DMS 273 treated with DMSO at 0.1 percent for 48 hours (cell line): ENCODE measurements at regions not wholly inside any gene's neighbourhood (a gene's known extent, or its start where the extent isn't known, plus 50 kb on each side); places are given as distances from the start of the nearest gene placed in this dataset.
"Not testable (repeated sequence)": the region's sequence is repeated elsewhere in the genome, so short reads cannot be mapped to it uniquely, and the experiment has no call there.

ENCODE experiments used
- DNase-seq: peaks from one replicate; lab custom pipeline; 2025; lab: John Stamatoyannopoulos, UW

DNA sequence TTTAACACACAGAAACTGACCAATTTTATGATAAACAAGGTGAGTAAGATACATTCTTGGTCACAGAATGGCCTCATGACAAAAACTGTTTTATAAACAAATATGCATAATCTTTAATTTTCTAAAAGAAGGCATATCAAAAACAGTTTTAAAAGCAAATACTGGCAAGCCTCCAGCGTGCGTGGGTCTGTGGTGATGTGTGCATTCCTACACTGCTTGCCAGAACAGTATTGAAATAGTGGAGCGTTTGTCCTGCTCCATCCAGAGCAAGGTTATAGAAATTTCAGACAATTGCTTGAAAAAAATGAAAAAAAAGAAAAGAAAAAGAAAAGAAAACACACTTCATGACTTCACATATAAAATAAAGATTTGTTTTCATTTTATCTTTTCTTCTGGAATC, 140.9 kb downstream of the MZT1 start:
- DNase-seq: no peak

DNA sequence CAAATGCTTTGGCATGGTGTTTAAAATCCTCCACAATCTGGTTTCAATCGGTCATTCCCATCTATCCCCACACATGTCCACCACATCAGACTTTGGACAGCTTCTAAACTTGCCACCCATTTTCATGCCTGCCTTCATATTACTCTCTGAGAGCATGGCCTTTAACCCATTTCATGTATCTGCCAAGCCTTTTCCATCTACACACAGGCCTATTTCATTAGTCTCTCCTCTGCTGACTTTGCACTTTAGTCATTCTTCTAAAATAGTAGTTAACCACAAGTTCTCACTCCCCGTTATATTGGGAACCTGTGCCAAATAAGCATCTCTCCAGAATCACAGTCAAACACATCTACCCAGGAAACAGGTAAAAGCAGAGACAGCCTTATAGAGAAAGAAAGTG, 142.2 kb downstream of the MZT1 start:
- DNase-seq: no peak

DNA sequence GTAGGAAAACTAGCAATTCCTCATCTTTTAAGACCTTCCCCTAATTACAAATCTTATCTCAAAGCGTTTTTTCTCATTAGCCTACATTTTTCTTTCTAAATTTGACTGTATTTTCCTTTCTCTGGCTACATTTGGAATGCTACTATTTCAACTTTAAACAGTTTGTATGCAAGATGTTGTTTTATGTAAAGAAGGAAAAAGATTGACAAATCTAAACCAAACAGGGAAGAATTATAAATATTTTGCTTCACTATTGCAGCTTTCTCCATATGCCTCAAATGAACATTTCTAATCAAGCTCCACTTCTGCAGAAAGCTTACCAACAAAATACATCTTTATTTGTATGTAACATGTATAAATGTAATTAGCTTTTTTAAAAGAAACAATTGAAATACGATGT, 156.2 kb downstream of the MZT1 start:
- no peak for DNase-seq

GRCh38 chr13:72570019-72570418, 157.4 kb downstream of the MZT1 start:
- no peak for DNase-seq

DNA sequence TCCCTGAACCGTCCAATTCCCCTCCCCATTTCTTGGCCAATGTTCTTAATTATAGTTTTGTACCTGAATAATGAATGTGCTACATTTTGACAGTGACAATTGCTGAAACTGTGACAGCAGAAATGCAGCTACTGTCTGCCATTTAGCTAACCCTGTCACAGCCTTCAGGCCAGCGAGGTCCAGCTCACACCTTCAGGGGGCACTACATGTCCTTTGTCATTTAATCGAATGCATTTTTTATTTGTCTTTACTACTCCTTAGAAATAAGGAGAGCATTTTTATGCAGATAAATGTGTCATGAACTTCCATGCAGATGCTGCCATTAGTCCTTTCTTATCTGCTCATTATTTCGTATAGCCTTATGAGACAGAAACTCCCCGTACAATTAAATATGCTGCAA, 159.9 kb downstream of the MZT1 start:
- no peak for DNase-seq

- no peak for DNase-seq
Observed at GRCh38 chr13:72566526-72566925, 160.9 kb downstream of the MZT1 start.

DNA sequence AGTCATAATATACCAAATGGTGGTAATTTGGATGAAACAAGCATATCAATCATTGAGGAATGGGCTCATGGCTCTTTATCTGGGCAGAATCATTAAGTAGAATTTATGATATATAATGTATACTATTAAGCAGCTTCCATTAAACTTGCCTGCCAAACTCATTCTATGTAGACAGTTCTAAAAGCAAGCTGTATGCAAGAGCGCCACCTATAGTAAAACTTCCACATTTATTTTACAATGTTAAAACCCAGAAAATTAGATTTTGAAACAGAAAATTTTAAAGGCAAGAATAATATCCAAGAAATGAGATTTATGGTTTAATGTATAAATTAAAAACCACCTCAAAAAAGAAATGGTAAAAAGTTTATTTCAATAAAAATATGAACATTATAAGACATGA, 161.5 kb downstream of the MZT1 start:
- no peak for DNase-seq

DNA sequence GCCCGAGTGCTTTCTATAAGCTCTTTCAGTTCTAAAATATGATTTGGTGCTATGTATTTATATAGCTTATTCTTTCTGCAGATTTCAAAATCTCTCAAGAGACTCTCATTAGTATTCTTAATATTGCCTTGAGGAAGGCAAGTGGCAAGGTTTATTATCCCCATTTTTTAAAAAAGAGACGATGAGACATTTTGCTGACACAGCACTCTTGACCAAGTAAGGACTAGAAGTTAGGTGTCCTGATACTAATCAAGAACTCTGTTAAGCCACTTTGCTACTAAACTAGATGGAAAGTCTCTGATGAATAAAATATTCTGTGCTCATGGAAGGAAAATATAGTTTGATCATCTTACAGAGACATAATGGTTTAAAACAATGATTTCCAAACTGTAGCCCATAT, 164.7 kb downstream of the MZT1 start:
- no peak for DNase-seq

DNA sequence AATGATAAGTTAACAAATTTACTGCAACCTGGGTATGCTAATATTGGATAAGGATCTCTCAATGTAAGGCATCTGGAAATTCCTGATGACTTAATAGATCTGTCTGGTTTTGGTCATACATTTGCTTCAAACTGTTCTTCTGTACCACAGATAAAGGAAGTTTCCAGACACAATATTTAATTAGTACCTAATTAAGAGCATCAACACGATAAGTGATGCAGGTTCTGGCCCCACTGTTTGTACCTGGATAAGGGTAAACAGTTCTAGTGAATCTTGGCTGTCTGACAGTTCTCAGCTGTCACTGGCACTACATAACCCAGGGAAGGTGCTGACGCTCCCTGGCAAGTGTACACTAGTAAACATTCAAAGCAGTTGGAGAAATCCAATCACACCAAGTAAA, 165.6 kb downstream of the MZT1 start:
- DNase-seq: no peak

GRCh38 chr13:72559716-72560115, 167.7 kb downstream of the MZT1 start:
- no peak for DNase-seq

GRCh38 chr13:72556945-72557344, 170.5 kb downstream of the MZT1 start:
- DNase-seq: no peak

DNA sequence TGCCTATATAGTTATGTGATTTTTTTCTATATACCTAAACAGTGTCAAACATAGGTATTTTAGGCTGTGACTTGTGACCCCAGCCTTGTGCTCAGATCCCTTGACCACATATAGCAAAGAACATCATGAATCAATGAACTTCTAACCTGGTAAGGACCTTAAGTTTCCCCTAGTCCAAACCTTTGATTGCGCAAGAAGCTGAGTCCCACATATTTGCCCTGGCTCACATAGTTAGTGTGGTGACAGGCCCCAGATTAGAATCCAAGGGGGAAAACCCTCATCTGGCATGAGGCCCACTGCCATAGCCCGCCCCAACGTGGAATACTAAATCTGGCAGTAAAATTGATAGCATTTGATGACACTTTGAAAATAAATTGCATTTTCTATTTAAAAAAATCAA, 171.8 kb downstream of the MZT1 start:
- DNase-seq: no peak

GRCh38 chr13:72552731-72553130, 174.7 kb downstream of the MZT1 start:
- DNase-seq: no peak

GRCh38 chr13:72545895-72546294, 181.5 kb downstream of the MZT1 start:
- not testable (repeated sequence) for DNase-seq

DNA sequence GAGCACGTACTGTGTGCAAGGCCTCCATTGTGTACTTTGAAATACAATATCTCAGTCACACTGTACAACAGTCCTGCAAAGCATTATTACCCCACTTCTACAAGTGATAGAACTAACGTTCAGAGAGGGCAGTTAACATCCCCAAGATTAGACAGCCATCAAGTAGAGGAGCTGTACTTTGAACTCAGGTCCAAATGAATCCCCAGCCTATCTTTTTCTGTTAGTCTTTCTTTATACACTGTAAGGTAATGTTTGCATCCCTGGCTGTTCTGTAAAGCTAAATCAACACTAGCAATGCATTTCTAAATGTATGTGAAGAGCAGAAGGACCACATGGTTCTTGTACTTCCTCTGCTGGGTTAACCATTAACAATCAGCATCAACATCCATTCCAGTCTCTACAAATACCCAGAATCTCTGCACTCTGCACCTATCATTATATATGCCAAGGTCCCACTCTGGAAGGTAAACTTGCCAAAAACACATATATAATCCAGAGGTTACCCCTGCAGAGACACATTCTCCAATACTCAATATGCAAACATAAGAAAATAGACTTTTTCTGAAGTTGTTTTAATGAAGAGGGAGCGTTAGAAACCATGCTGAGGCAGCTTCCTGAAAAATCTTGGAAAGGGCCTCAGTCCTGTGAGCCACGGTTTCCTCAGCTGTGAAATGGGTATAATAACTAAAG, 182.3 kb downstream of the MZT1 start:
- no peak for DNase-seq

- DNase-seq: no peak
Observed at GRCh38 chr13:72544042-72544441, 183.4 kb downstream of the MZT1 start.

- DNase-seq: no peak
Observed at GRCh38 chr13:72542241-72542640, 185.2 kb downstream of the MZT1 start.

DNA sequence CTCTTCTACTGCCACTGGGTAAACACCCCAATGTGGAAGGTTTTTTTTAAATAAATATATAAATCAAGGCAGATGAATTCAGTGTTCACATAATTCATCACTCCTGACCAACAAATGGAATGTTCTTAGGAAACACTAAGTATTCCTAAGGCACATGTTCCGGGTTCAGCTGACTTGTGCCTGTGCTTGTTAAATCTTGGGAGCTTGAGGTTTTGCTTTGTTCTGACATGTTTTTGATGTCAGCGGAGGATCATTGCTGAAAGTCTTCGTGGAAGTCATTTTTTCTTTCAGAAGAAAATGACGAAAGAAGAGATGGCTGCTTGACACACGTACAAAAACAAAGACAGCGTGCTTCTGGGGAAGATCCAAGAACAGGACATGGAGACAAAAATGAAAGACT, 185.8 kb downstream of the MZT1 start:
- no peak for DNase-seq

GRCh38 chr13:72540881-72541280, 186.5 kb downstream of the MZT1 start:
- no peak for DNase-seq

GRCh38 chr13:72539925-72540324, 187.5 kb downstream of the MZT1 start:
- no peak for DNase-seq

DNA sequence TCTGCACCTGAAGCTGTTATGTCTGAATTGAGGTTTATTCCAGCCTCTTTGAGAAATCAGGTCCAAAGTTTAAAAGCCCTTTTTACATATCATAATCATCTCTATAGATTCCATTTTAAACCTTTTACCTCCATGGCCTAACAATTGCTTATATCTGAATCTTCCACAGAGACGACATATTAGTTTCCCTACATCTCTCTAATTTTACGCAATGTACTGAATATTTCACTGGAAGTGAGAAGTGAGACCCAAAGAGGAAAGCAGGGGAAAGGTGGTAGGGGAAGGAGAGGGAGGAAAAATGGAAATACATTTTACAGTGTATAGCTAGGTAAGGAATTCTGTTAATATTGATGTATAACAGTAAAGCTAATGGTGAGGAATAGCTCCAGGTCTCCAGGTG, 189.6 kb downstream of the MZT1 start:
- no peak for DNase-seq

- DNase-seq: no peak
Observed at GRCh38 chr13:72537395-72537780, 190.0 kb downstream of the MZT1 start.

DNA sequence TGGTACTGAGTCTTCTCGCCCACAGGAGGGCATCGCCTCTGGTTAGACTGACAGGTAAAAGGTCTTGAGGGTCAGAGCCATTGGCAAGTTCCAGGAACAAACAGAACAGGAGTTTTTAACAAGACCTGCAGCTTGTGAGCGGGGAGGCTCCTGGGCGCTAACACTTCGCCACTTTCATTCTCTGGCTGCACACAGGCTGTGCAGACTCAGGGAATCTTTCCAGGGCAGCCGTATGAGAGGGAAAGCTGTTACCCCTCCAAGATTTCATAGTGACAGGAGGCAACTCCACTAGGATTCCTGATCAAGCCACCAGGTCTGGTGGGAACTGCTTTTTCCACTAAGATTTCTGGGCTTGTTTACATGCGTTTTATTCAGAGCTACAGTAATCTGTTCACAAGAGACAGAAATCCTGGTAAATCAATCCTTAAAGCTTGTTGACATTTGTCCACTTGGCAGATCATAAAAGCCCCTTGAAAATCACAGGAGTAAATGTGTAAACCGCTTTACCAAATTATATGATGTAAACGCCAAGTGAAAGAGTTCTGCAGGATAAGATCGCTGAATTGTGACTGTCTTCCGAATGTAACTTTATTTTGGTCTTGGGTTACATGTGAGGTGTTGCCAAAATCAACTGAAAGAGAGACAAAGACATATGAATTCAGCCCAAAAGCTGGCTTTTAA, 190.6 kb downstream of the MZT1 start:
- DNase-seq: no peak
